ENCODE measurements at regions not wholly inside any gene's neighbourhood (a gene's known extent, or its start where the extent isn't known, plus 50 kb on each side); places are given as distances from the start of the nearest gene placed in this dataset.

GRCh38 chr6:105786449-105786848 is 299.7 kb upstream of the PRDM1 start:
- Mint-ChIP-seq H3K4me3 (ENCODE audit: unreplicated experiment) (no peak overlapping the region), H3K27ac (ENCODE audit: unreplicated experiment) (no peak overlapping the region), H3K9me3 (ENCODE audit: unreplicated experiment) (no peaks in the 10 kb centered on the region), H3K27me3 (ENCODE audit: unreplicated experiment) (peaks cover 9% of the 10 kb centered on the region), H3K36me3 (ENCODE audit: low read depth, unreplicated experiment) (no peaks in the 10 kb centered on the region), H3K4me1 (ENCODE audit: unreplicated experiment) (peaks cover 38% of the 10 kb centered on the region)
- DNase-seq (ENCODE audit: low spot score) = no peak
- no peak for TF ChIP-seq CTCF (IDR thresholded peaks at IDR 0.05; ENCODE audit: unreplicated experiment)

- peak overlapping the region; percentile 48 for H3K4me3 Mint-ChIP-seq (ENCODE audit: unreplicated experiment)
- peaks cover 38% of the 10 kb centered on the region for H3K4me1 Mint-ChIP-seq (ENCODE audit: unreplicated experiment)
- no peak for TF ChIP-seq CTCF (IDR thresholded peaks at IDR 0.05; ENCODE audit: unreplicated experiment)
- no peaks in the 10 kb centered on the region for H3K9me3 Mint-ChIP-seq (ENCODE audit: unreplicated experiment)
- no peak for DNase-seq (ENCODE audit: low spot score)
- H3K27me3 Mint-ChIP-seq (ENCODE audit: unreplicated experiment) = peaks cover 9% of the 10 kb centered on the region
- H3K27ac Mint-ChIP-seq (ENCODE audit: unreplicated experiment) = peak overlapping the region; percentile 28
- no peaks in the 10 kb centered on the region for H3K36me3 Mint-ChIP-seq (ENCODE audit: low read depth, unreplicated experiment)
Observed at GRCh38 chr6:105785066-105785811, 300.9 kb upstream of the PRDM1 start.

- H3K4me3 Mint-ChIP-seq (ENCODE audit: unreplicated experiment) = no peak overlapping the region
- TF ChIP-seq CTCF (IDR thresholded peaks at IDR 0.05; ENCODE audit: unreplicated experiment) = no peak
- H3K27ac Mint-ChIP-seq (ENCODE audit: unreplicated experiment) = no peak overlapping the region
- peaks cover 9% of the 10 kb centered on the region for H3K27me3 Mint-ChIP-seq (ENCODE audit: unreplicated experiment)
- no peak for DNase-seq (ENCODE audit: low spot score)
- no peaks in the 10 kb centered on the region for H3K9me3 Mint-ChIP-seq (ENCODE audit: unreplicated experiment)
- H3K36me3 Mint-ChIP-seq (ENCODE audit: low read depth, unreplicated experiment) = no peaks in the 10 kb centered on the region
- peaks cover 43% of the 10 kb centered on the region for H3K4me1 Mint-ChIP-seq (ENCODE audit: unreplicated experiment)
Observed at GRCh38 chr6:105784179-105784578, 302.0 kb upstream of the PRDM1 start.

GRCh38 chr6:105783333-105783935 is 302.7 kb upstream of the PRDM1 start:
- H3K4me3 Mint-ChIP-seq (ENCODE audit: unreplicated experiment) = no peak overlapping the region
- H3K27me3 Mint-ChIP-seq (ENCODE audit: unreplicated experiment) = peaks cover 9% of the 10 kb centered on the region
- TF ChIP-seq CTCF (IDR thresholded peaks at IDR 0.05; ENCODE audit: unreplicated experiment) = no peak

GRCh38 chr6:105781915-105782314 is 304.2 kb upstream of the PRDM1 start:
- no peak overlapping the region for H3K27ac Mint-ChIP-seq (ENCODE audit: unreplicated experiment)
- H3K4me1 Mint-ChIP-seq (ENCODE audit: unreplicated experiment) = peaks cover 45% of the 10 kb centered on the region
- no peak for DNase-seq (ENCODE audit: low spot score)
- H3K4me3 Mint-ChIP-seq (ENCODE audit: unreplicated experiment) = no peak overlapping the region
- no peaks in the 10 kb centered on the region for H3K9me3 Mint-ChIP-seq (ENCODE audit: unreplicated experiment)
- no peaks in the 10 kb centered on the region for H3K36me3 Mint-ChIP-seq (ENCODE audit: low read depth, unreplicated experiment)
- TF ChIP-seq CTCF (IDR thresholded peaks at IDR 0.05; ENCODE audit: unreplicated experiment) = no peak
- peaks cover 10% of the 10 kb centered on the region for H3K27me3 Mint-ChIP-seq (ENCODE audit: unreplicated experiment)

More at GRCh38 chr6:105783333-105783935, 302.7 kb upstream of the PRDM1 start:
- Mint-ChIP-seq H3K9me3 (ENCODE audit: unreplicated experiment) (no peaks in the 10 kb centered on the region), H3K36me3 (ENCODE audit: low read depth, unreplicated experiment) (no peaks in the 10 kb centered on the region), H3K27ac (ENCODE audit: unreplicated experiment) (no peak overlapping the region), H3K4me1 (ENCODE audit: unreplicated experiment) (peaks cover 49% of the 10 kb centered on the region)
- DNase-seq (ENCODE audit: low spot score) = no peak
